OCI-LY7 (cell line): ENCODE measurements at regions not wholly inside any gene's neighbourhood (a gene's known extent, or its start where the extent isn't known, plus 50 kb on each side); places are given as distances from the start of the nearest gene placed in this dataset.

Experiments used
- BruUV-seq: library from RNA; stranded (reverse); fragments of 400-500 nt; replicated peaks from 2 replicates; lab custom pipeline; 2021; lab: Mats Ljungman, UMichigan
- CTCF ChIA-PET: fragments of 300-600 bp; sonication (Branson Sonifier 250); formaldehyde crosslinking; loops from one replicate; lab custom pipeline; 2022; ENCODE audit warnings: antibody characterized with exemption; ENCODE audit not compliant: unreplicated experiment; lab: Charles Lee
- POLR2A ChIA-PET: fragments of 300-600 bp; sonication (Branson Sonifier 250); formaldehyde crosslinking; loops from one replicate; lab custom pipeline; 2022; ENCODE audit warnings: antibody characterized with exemption; lab: Charles Lee
- DNase-seq: peaks from one replicate; pipeline ENCODE4 v3.0.0-alpha.2; 2015; ENCODE audit warnings: low spot score
- H2AFZ ChIP-seq: fragments of 200-600 bp; sonication (generic), shearing (Covaris generic); 2 replicates; pipeline ENCODE4 v1.6.1; 2014; ENCODE audit warnings: mild to moderate bottlenecking, antibody characterized with exemption, low read length, moderate library complexity
- H3K27ac ChIP-seq: fragments of 200-600 bp; sonication (generic); 2 replicates; pipeline ENCODE4 v1.5.1; 2014; ENCODE audit warnings: mixed run types, low read depth, mild to moderate bottlenecking, moderate library complexity, low read length, inconsistent platforms; ENCODE audit not compliant: poor library complexity, severe bottlenecking
- H3K36me3 ChIP-seq: fragments of 200-600 bp; sonication (generic); 2 replicates; pipeline ENCODE4 v1.6.1; 2014; ENCODE audit warnings: mild to moderate bottlenecking, antibody characterized with exemption, low read length, moderate library complexity, mixed read lengths; ENCODE audit not compliant: insufficient read depth
- H3K4me1 ChIP-seq: fragments of 200-600 bp; sonication (generic); 2 replicates; pipeline ENCODE4 v1.5.1; 2014; ENCODE audit warnings: mild to moderate bottlenecking, low read length; ENCODE audit not compliant: insufficient read depth, poor library complexity, severe bottlenecking
- H3K4me2 ChIP-seq: fragments of 200-600 bp; sonication (generic); 2 replicates; pipeline ENCODE4 v1.6.1; 2014; ENCODE audit warnings: mild to moderate bottlenecking, low read length
- H3K4me3 ChIP-seq: fragments of 200-600 bp; sonication (generic); 2 replicates; pipeline ENCODE4 v1.5.1; 2014; ENCODE audit warnings: mild to moderate bottlenecking, low read depth, low read length; ENCODE audit not compliant: poor library complexity, severe bottlenecking
- H3K79me2 ChIP-seq: fragments of 200-600 bp; sonication (generic); 2 replicates; pipeline ENCODE4 v1.6.1; 2016; ENCODE audit warnings: low read depth, mild to moderate bottlenecking, low read length, moderate library complexity, mixed read lengths; ENCODE audit not compliant: insufficient read depth
- H3K9me2 ChIP-seq: fragments of 200-600 bp; sonication (generic); 2 replicates; pipeline ENCODE4 v1.6.1; 2016; ENCODE audit warnings: mild to moderate bottlenecking, low read length, mixed read lengths; ENCODE audit not compliant: insufficient read depth
- H3K9me3 ChIP-seq: fragments of 200-600 bp; sonication (generic); 2 replicates; pipeline ENCODE4 v1.6.1; 2014; ENCODE audit warnings: mild to moderate bottlenecking, mixed run types, low read length, mixed read lengths
- H4K20me1 ChIP-seq: fragments of 200-600 bp; sonication (generic); 2 replicates; pipeline ENCODE4 v1.6.1; 2014; ENCODE audit warnings: mild to moderate bottlenecking, antibody characterized with exemption, low read length, moderate library complexity, mixed read lengths; ENCODE audit not compliant: insufficient read depth
- CTCF ChIP-seq: fragments of 200-600 bp; sonication (generic); conservative IDR thresholded peaks from 2 replicates; pipeline ENCODE4 v1.5.1; 2014; ENCODE audit warnings: mild to moderate bottlenecking, antibody characterized with exemption, low read length, moderate library complexity, mixed read lengths
- EZH2phosphoT487 ChIP-seq: fragments of 200-600 bp; sonication (generic); IDR thresholded peaks from 2 replicates; pipeline ENCODE4 v1.6.1; 2018; ENCODE audit warnings: low read depth, borderline replicate concordance, mild to moderate bottlenecking, mixed run types, antibody characterized with exemption, low read length, moderate library complexity, mixed read lengths
- intact Hi-C: fragments of 100-400 bp; cut with micrococcal nuclease; formaldehyde crosslinking; loops from one replicate; pipeline ENCODE4 v1.10.0; 2022; ENCODE audit not compliant: unreplicated experiment

GRCh38 chr14:96653597-96653996 is 143.6 kb upstream of the VRK1 start:
- POLR2A ChIA-PET = no interaction called here
- Histone ChIP-seq H3K9me2 (no peaks in the 10 kb centered on the region), H3K4me1 (no peaks in the 10 kb centered on the region), H3K27ac (no peak overlapping the region), H3K4me3 (no peak overlapping the region), H3K36me3 (no peaks in the 10 kb centered on the region), H3K79me2 (no peaks in the 10 kb centered on the region), H2AFZ (no peak overlapping the region), H4K20me1 (no peaks in the 10 kb centered on the region), H3K9me3 (no peaks in the 10 kb centered on the region), H3K4me2 (no peak overlapping the region)
- BruUV-seq = no TSS peak
- CTCF ChIA-PET = no interaction called here
- no peak for TF ChIP-seq CTCF
- TF ChIP-seq EZH2phosphoT487 = no peak
- DNase-seq = no peak
- intact Hi-C loops = no loop called here

DNA sequence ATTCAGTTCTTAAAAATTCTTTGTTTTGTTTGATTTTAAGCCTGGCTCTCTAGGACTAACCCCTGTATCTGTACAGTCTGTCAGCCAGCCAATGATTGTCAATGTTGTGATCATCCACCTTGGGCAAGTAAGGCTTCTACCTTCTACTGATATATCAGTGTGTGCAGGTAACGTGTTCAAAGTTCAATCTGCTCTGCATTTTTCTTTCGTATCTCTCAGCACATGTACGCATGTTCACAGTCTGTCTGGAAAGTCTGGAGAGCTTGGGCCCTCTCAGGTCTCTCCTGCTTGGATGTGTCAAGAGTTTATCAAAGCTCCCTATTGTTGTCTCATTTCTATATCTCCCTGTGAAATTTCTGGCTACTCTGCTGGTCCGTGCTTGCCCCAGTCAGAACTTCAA is 138.6 kb upstream of the VRK1 start:
- no peaks in the 10 kb centered on the region for H4K20me1 ChIP-seq
- no peak overlapping the region for H2AFZ ChIP-seq
- H3K9me3 ChIP-seq = no peaks in the 10 kb centered on the region
- no peak overlapping the region for H3K4me2 ChIP-seq
- ChIA-PET POLR2A (no interaction called here), CTCF (no interaction called here)
- no peak overlapping the region for H3K4me3 ChIP-seq
- intact Hi-C loops = no loop called here
- no peaks in the 10 kb centered on the region for H3K9me2 ChIP-seq
- no peaks in the 10 kb centered on the region for H3K36me3 ChIP-seq
- BruUV-seq = no TSS peak
- H3K4me1 ChIP-seq = no peaks in the 10 kb centered on the region
- H3K27ac ChIP-seq = no peak overlapping the region
- no peak for TF ChIP-seq CTCF
- TF ChIP-seq EZH2phosphoT487 = no peak
- no peaks in the 10 kb centered on the region for H3K79me2 ChIP-seq
- no peak for DNase-seq

DNA sequence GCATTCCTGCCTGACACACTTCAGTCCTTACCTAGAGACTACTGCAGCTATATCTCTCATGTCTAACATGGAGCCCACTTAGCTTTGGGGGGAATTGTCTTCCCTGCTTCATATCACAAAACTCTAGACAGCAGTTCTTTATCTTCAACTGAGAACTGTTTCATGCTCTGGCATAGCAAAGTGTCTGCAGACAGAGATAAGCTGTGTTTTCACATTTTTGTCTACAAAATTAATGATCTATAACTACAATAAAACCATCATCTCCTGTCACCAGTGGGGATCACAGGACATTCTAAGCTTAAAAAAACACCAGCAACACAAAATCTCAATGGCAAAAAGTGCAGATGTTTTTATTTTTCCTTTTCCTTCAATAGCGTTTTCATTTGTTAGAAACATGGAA is 137.1 kb upstream of the VRK1 start:
- no peak overlapping the region for H3K27ac ChIP-seq
- POLR2A ChIA-PET = no interaction called here
- H3K36me3 ChIP-seq = no peaks in the 10 kb centered on the region
- no TSS peak for BruUV-seq
- H3K79me2 ChIP-seq = no peaks in the 10 kb centered on the region
- H3K4me2 ChIP-seq = no peak overlapping the region
- no peaks in the 10 kb centered on the region for H3K4me1 ChIP-seq
- DNase-seq = no peak
- H3K9me3 ChIP-seq = no peaks in the 10 kb centered on the region
- TF ChIP-seq EZH2phosphoT487 (no peak), CTCF (no peak)
- CTCF ChIA-PET = no interaction called here
- no peaks in the 10 kb centered on the region for H4K20me1 ChIP-seq
- H2AFZ ChIP-seq = no peak overlapping the region
- intact Hi-C loops = no loop called here
- H3K9me2 ChIP-seq = no peaks in the 10 kb centered on the region
- H3K4me3 ChIP-seq = no peak overlapping the region
